PC-3 (cell line): ENCODE measurements at regions not wholly inside any gene's neighbourhood (a gene's known extent, or its start where the extent isn't known, plus 50 kb on each side); places are given as distances from the start of the nearest gene placed in this dataset.

Experiments
- ATAC-seq: fragments of 200-7000 bp; cut with Tn5 transposase; 2 replicates; pipeline ENCODE4 v1.9.1; 2020; ENCODE audit warnings: mild to moderate bottlenecking, moderate library complexity
- BruUV-seq: library from RNA; stranded (reverse); fragments of 400-500 nt; replicated peaks from 2 replicates; lab custom pipeline; 2021; lab: Mats Ljungman, UMichigan
- CTCF ChIA-PET: fragments of 300-600 bp; sonication (Branson Sonifier 250); formaldehyde crosslinking; loops from one replicate; lab custom pipeline; 2022; ENCODE audit warnings: antibody characterized with exemption; lab: Charles Lee
- POLR2A ChIA-PET: fragments of 300-600 bp; sonication (Branson Sonifier 250); formaldehyde crosslinking; loops from one replicate; lab custom pipeline; 2022; ENCODE audit warnings: antibody characterized with exemption; ENCODE audit not compliant: unreplicated experiment; lab: Charles Lee
- DNase-seq: peaks from one replicate; pipeline ENCODE4 v3.0.0-alpha.2; 2015
- H2AFZ ChIP-seq: fragments of 300-600 bp; sonication (generic); 2 replicates; pipeline ENCODE4 v1.6.0; 2016; ENCODE audit warnings: antibody characterized with exemption, low read length
- H3F3A ChIP-seq: fragments of 300-600 bp; sonication (generic); one replicate; pipeline ENCODE4 v1.6.0; 2017; ENCODE audit warnings: antibody characterized with exemption, low read length, control low read depth, mild to moderate bottlenecking; ENCODE audit not compliant: unreplicated experiment
- H3K27ac ChIP-seq: fragments of 300-600 bp; sonication (generic); 2 replicates; pipeline ENCODE4 v1.5.1; 2016; ENCODE audit warnings: mild to moderate bottlenecking, low read length
- H3K27me3 ChIP-seq: fragments of 300-600 bp; sonication (generic); 2 replicates; pipeline ENCODE4 v1.6.1; 2016; ENCODE audit warnings: low read length, mixed read lengths
- H3K36me3 ChIP-seq: fragments of 300-600 bp; sonication (generic); 2 replicates; pipeline ENCODE4 v1.6.1; 2016; ENCODE audit warnings: low read depth, mixed run types, low read length, mixed read lengths
- H3K4me1 ChIP-seq: fragments of 300-600 bp; sonication (generic); 2 replicates; pipeline ENCODE4 v1.5.1; 2016; ENCODE audit warnings: low read length; ENCODE audit not compliant: insufficient read depth
- H3K4me2 ChIP-seq: fragments of 300-600 bp; sonication (generic); 2 replicates; pipeline ENCODE4 v1.6.0; 2016; ENCODE audit warnings: low read length
- H3K4me3 ChIP-seq: fragments of 300-600 bp; sonication (generic); 2 replicates; pipeline ENCODE4 v1.5.1; 2016; ENCODE audit warnings: mild to moderate bottlenecking, low read length, mixed read lengths
- H3K79me2 ChIP-seq: fragments of 300-600 bp; sonication (generic); 2 replicates; pipeline ENCODE4 v1.6.1; 2017; ENCODE audit warnings: low read length, mixed read lengths
- H3K9ac ChIP-seq: fragments of 300-600 bp; sonication (generic); 2 replicates; pipeline ENCODE4 v1.6.0; 2016; ENCODE audit warnings: mild to moderate bottlenecking, low read length
- H3K9me2 ChIP-seq: fragments of 300-600 bp; sonication (generic); replicated peaks from 2 replicates; pipeline ENCODE4 v1.6.1; 2016; ENCODE audit warnings: mixed run types, low read length, mixed read lengths
- H3K9me3 ChIP-seq: fragments of 300-600 bp; sonication (generic); 2 replicates; pipeline ENCODE4 v1.6.1; 2016; ENCODE audit warnings: low read length, mixed read lengths
- H4K20me1 ChIP-seq: fragments of 300-600 bp; sonication (generic); 2 replicates; pipeline ENCODE4 v1.6.1; 2016; ENCODE audit warnings: low read length, mixed read lengths
- EZH2 ChIP-seq: fragments of 300-600 bp; sonication (generic); IDR thresholded peaks from one replicate; pipeline ENCODE4 v1.6.1; 2017; ENCODE audit warnings: antibody characterized with exemption, mild to moderate bottlenecking, low read length; ENCODE audit not compliant: unreplicated experiment
- EZH2phosphoT487 ChIP-seq: fragments of 300-600 bp; sonication (generic); IDR thresholded peaks from 2 replicates; pipeline ENCODE4 v1.6.1; 2018; ENCODE audit warnings: mild to moderate bottlenecking, antibody characterized with exemption, low read length, borderline replicate concordance
- intact Hi-C: fragments of 100-400 bp; cut with micrococcal nuclease; formaldehyde crosslinking; loops from 2 replicates; pipeline ENCODE4 v1.9.0; 2023
- TF ChIP-seq, protein P1 (sequence below): fragments of 300-600 bp; sonication (generic); conservative IDR thresholded peaks from 2 replicates; pipeline ENCODE4 v1.5.1; 2017; ENCODE audit warnings: antibody characterized with exemption, low read depth, mild to moderate bottlenecking, low read length

DNA sequence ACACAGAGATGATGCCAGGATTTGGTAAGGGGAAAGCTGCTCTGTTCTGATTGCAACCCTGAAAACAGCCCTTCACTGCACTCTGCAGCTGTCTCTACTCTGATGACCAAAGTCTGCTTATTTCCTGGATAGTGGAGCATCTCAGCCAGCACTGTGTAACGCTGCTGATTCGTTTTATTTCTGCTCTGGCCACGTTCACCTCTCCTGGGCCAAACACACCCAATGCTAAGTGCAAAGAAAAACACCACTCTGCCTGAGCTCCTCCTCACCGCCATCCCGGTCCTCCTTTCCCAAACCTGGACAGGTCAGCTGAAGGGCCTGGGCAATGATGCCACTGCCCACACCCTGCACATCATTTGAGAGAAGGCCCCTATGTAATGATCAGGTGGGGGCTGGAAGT is 529.3 kb upstream of the B3GAT1 start:
- no TSS peak for BruUV-seq
- CTCF ChIA-PET, result no interaction called here

DNA sequence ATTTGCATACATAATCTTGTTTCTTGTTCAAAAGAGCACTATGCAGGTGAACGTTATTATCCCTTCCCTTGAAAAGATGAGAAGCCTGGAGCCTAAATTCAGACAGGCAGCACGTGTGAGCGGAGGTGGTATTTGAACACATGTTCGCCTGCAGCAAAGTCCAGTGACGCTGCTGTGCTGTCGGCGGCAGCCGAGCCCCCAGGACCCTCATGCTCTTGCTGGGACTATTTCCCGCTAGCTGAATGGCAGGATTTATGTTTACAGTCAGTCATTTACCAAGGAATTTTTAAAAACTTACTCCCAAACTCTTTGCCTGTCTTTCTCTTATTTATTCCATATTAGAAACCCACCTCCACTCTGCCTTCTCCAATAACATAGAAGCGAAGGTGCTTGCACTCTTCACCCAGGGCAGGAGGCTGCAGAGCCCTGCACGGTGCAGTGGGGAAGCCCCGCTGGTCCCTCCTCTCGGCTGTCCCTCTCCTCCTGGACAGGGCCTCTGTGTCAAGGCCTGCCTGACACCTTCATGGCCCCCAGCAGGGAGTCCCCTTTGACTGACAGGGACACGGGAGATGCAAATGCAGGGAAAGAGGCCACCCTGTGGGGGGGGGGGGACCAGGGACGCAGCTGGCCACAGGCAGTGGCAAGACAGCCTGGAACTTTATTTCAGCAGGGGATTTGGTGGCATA is 528.5 kb upstream of the B3GAT1 start:
- Histone ChIP-seq H3K4me2 (no peak overlapping the region), H3K27ac (no peak overlapping the region), H3K36me3 (no peaks in the 10 kb centered on the region), H3K9me2 (no peaks in the 10 kb centered on the region), H3K9ac (no peak overlapping the region), H4K20me1 (no peaks in the 10 kb centered on the region), H3K4me1 (no peaks in the 10 kb centered on the region), H3K79me2 (no peaks in the 10 kb centered on the region), H3F3A (no peaks in the 10 kb centered on the region), H3K9me3 (peaks cover 5% of the 10 kb centered on the region; the same call in 1 of the 2 replicates), H3K27me3 (peaks cover 6% of the 10 kb centered on the region; the same call in 1 of the 2 replicates), H3K4me3 (no peak overlapping the region), H2AFZ (no peak overlapping the region)
- ChIA-PET POLR2A (no interaction called here), CTCF (no interaction called here)
- intact Hi-C loops, result no loop called here
- no TSS peak for BruUV-seq
- TF ChIP-seq EZH2, result no peak
- no peak for TF ChIP-seq EZH2phosphoT487
- TF ChIP-seq, protein P1, sequence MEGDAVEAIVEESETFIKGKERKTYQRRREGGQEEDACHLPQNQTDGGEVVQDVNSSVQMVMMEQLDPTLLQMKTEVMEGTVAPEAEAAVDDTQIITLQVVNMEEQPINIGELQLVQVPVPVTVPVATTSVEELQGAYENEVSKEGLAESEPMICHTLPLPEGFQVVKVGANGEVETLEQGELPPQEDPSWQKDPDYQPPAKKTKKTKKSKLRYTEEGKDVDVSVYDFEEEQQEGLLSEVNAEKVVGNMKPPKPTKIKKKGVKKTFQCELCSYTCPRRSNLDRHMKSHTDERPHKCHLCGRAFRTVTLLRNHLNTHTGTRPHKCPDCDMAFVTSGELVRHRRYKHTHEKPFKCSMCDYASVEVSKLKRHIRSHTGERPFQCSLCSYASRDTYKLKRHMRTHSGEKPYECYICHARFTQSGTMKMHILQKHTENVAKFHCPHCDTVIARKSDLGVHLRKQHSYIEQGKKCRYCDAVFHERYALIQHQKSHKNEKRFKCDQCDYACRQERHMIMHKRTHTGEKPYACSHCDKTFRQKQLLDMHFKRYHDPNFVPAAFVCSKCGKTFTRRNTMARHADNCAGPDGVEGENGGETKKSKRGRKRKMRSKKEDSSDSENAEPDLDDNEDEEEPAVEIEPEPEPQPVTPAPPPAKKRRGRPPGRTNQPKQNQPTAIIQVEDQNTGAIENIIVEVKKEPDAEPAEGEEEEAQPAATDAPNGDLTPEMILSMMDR, result no peak
- DNase-seq (no peak), ATAC-seq (no peak)

More for the DNA sequence above, 529.3 kb upstream of the B3GAT1 start:
- H3K79me2 ChIP-seq, result no peaks in the 10 kb centered on the region
- intact Hi-C loops, result no loop called here
- peaks cover 9% of the 10 kb centered on the region; the same call in 1 of the 2 replicates for H3K27me3 ChIP-seq
- no peaks in the 10 kb centered on the region for H3F3A ChIP-seq
- no peaks in the 10 kb centered on the region for H4K20me1 ChIP-seq
- POLR2A ChIA-PET, result no interaction called here
- no peaks in the 10 kb centered on the region for H3K36me3 ChIP-seq
- no peak overlapping the region for H3K9ac ChIP-seq
- no peak overlapping the region for H2AFZ ChIP-seq
- no peak overlapping the region for H3K27ac ChIP-seq
- H3K4me1 ChIP-seq, result no peaks in the 10 kb centered on the region
- ATAC-seq, result no peak
- TF ChIP-seq EZH2phosphoT487 (no peak), EZH2 (no peak)
- TF ChIP-seq, protein P1, result no peak
- no peaks in the 10 kb centered on the region for H3K9me2 ChIP-seq
- DNase-seq, result no peak
- H3K9me3 ChIP-seq, result peaks cover 5% of the 10 kb centered on the region; the same call in 1 of the 2 replicates
- H3K4me3 ChIP-seq, result no peak overlapping the region
- no peak overlapping the region for H3K4me2 ChIP-seq

DNA sequence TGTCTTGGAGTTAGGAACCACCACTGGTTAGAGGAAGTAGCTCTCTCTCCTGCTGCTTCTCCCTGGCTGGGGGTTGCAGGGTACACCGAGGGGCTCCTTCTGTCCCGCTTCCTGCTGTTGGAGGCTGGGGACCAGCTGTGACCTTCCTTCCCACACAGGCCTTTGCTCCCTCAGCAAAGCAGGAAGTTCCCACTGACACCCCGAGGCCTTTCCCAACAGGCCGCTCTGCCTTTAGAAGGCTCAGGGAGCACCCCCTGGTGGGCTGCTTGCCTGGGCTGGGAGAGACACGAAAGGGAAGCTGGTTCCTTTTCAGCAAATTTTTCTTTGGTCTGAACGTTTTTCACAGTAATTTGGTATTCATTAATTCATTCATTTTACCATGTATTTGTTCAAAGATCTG is 527.9 kb upstream of the B3GAT1 start:
- ATAC-seq, result no peak
- H4K20me1 ChIP-seq, result no peaks in the 10 kb centered on the region
- no peaks in the 10 kb centered on the region for H3K4me1 ChIP-seq
- no peak for TF ChIP-seq EZH2
- TF ChIP-seq, protein P1, result peak; percentile 18; the same call in 1 of the 2 replicates
- H3K9ac ChIP-seq, result no peak overlapping the region
- H3K4me3 ChIP-seq, result no peak overlapping the region
- H3K9me3 ChIP-seq, result peaks cover 5% of the 10 kb centered on the region; the same call in 1 of the 2 replicates
- no peak overlapping the region for H2AFZ ChIP-seq
- POLR2A ChIA-PET, result no interaction called here
- no peaks in the 10 kb centered on the region for H3K36me3 ChIP-seq
- H3F3A ChIP-seq, result no peaks in the 10 kb centered on the region
- no peak overlapping the region for H3K4me2 ChIP-seq
- no peak overlapping the region for H3K27ac ChIP-seq
- 0 out of 2 replicates have a peak, but pooled peaks cover 6% of the 10 kb centered on the region for H3K27me3 ChIP-seq
- intact Hi-C loops, result no loop called here
- CTCF ChIA-PET, result no interaction called here
- no peaks in the 10 kb centered on the region for H3K9me2 ChIP-seq
- H3K79me2 ChIP-seq, result no peaks in the 10 kb centered on the region
- no peak for DNase-seq
- BruUV-seq, result no TSS peak
